Keratinocyte (primary cell): ENCODE measurements at regions not wholly inside any gene's neighbourhood (a gene's known extent, or its start where the extent isn't known, plus 50 kb on each side); places are given as distances from the start of the nearest gene placed in this dataset.
A peak's percentile ranks its signal among the peaks of the same experiment; 100 is the strongest.

Experiments used
- DNase-seq: peaks from one replicate; pipeline ENCODE4 v3.0.0-alpha.2; 2011; ENCODE audit warnings: low read depth, missing footprints, low spot score
- FAIRE-seq: peaks from 2 replicates; lab custom pipeline; 2011; peaks lifted over from hg19 to GRCh38; lab: Jason Lieb, UNC
- H2AFZ ChIP-seq: 2 replicates; pipeline ENCODE4 v1.6.0; 2012; ENCODE audit warnings: low read length, control low read depth, inconsistent platforms; ENCODE audit not compliant: control insufficient read depth
- H3K27ac ChIP-seq: 2 replicates; pipeline ENCODE4 v1.5.1; 2011; ENCODE audit warnings: low read length; ENCODE audit not compliant: control insufficient read depth, insufficient read depth
- H3K27me3 ChIP-seq: 3 replicates; pipeline ENCODE4 v1.6.0; 2011; ENCODE audit warnings: low read length; ENCODE audit not compliant: control insufficient read depth, insufficient read depth; ENCODE audit errors: extremely low read depth
- H3K36me3 ChIP-seq, 2 experiments: 2 replicates in 1 of 2; 3 replicates in 1 of 2; pipeline ENCODE4 v1.5.1; 2011; ENCODE audit warnings: low read length in 2 of 2, mild to moderate bottlenecking in 1 of 2; ENCODE audit not compliant: control insufficient read depth in 2 of 2, insufficient read depth in 2 of 2; ENCODE audit errors: extremely low read depth in 1 of 2
- H3K4me1 ChIP-seq: 3 replicates; pipeline ENCODE4 v1.5.1; 2011; ENCODE audit warnings: low read length; ENCODE audit not compliant: control insufficient read depth, insufficient read depth; ENCODE audit errors: extremely low read depth
- H3K4me2 ChIP-seq: 3 replicates; pipeline ENCODE4 v1.6.0; 2011; ENCODE audit warnings: low read depth, low read length; ENCODE audit not compliant: control insufficient read depth, insufficient read depth; ENCODE audit errors: extremely low read depth
- H3K4me3 ChIP-seq, 3 experiments: fragments of 200-600 bp in 1 of 3; sonication (generic) in 1 of 3; 2 replicates in 2 of 3; 3 replicates in 1 of 3; pipeline ENCODE4 v1.5.1; 2011 to 2016; ENCODE audit warnings: low read length in 3 of 3, mild to moderate bottlenecking in 3 of 3, control low read depth in 2 of 3, inconsistent platforms in 1 of 3, low read depth in 1 of 3, mixed read lengths in 1 of 3, mixed run types in 1 of 3, moderate library complexity in 1 of 3; ENCODE audit not compliant: control insufficient read depth in 2 of 3, insufficient read depth in 2 of 3; ENCODE audit errors: extremely low read depth in 1 of 3
- H3K79me2 ChIP-seq: 2 replicates; pipeline ENCODE4 v1.6.0; 2012; ENCODE audit warnings: low read length; ENCODE audit not compliant: control insufficient read depth, insufficient read depth
- H3K9ac ChIP-seq: 3 replicates; pipeline ENCODE4 v1.6.0; 2011; ENCODE audit warnings: low read length; ENCODE audit not compliant: control insufficient read depth, insufficient read depth; ENCODE audit errors: extremely low read depth
- H3K9me1 ChIP-seq: 3 replicates; pipeline ENCODE4 v1.6.0; 2011; ENCODE audit warnings: low read length; ENCODE audit not compliant: control insufficient read depth, insufficient read depth; ENCODE audit errors: extremely low read depth
- H3K9me3 ChIP-seq: 2 replicates; pipeline ENCODE4 v1.5.1; 2012; ENCODE audit warnings: low read depth, low read length; ENCODE audit not compliant: control insufficient read depth
- H4K20me1 ChIP-seq: 3 replicates; pipeline ENCODE4 v1.6.0; 2011; ENCODE audit warnings: low read length; ENCODE audit not compliant: control insufficient read depth, insufficient read depth; ENCODE audit errors: extremely low read depth
- CTCF ChIP-seq, 3 experiments: IDR thresholded peaks in 1 of 3; conservative IDR thresholded peaks in 1 of 3; optimal IDR thresholded peaks in 1 of 3; 2 replicates in 2 of 3; 3 replicates in 1 of 3; pipeline versions ENCODE3 to v1.5.1; 2011; ENCODE audit warnings: low read length in 3 of 3, mild to moderate bottlenecking in 3 of 3, moderate library complexity in 2 of 3, control low read depth in 1 of 3, inconsistent platforms in 1 of 3; ENCODE audit not compliant: insufficient read depth in 2 of 3; ENCODE audit errors: extremely low read depth in 1 of 3
- EZH2 ChIP-seq: IDR thresholded peaks from one replicate; pipeline ENCODE4 v1.6.1; 2012; ENCODE audit warnings: inconsistent platforms, mild to moderate bottlenecking, low read length, moderate library complexity
- dilution Hi-C: fragments of 300-500 bp; cut with MboI; formaldehyde crosslinking; loops from one replicate; pipeline ENCODE4 v1.7.0; 2020; ENCODE audit warnings: low sequenced_read_pairs; ENCODE audit not compliant: extremely low pct_ligation_motif_present

GRCh38 chrX:15128861-15129260 is 141.0 kb downstream of the ASB9 start:
- no peak for FAIRE-seq

GRCh38 chrX:15127010-15127409 is 142.9 kb downstream of the ASB9 start:
- FAIRE-seq (no peak), DNase-seq (no peak)
- no peaks in the 10 kb centered on the region for H4K20me1 ChIP-seq
- no peaks in the 10 kb centered on the region for H3K27me3 ChIP-seq
- dilution Hi-C loops = no loop called here
- H3K27ac ChIP-seq = no peak overlapping the region
- no peak overlapping the region for H3K4me3 ChIP-seq
- H3K79me2 ChIP-seq = no peaks in the 10 kb centered on the region
- H3K9me1 ChIP-seq = no peaks in the 10 kb centered on the region
- TF ChIP-seq EZH2 (no peak), CTCF (optimal IDR thresholded peaks at IDR 0.05 in 1 of 3, IDR thresholded peaks at IDR 0.05 in 1 of 3, conservative IDR thresholded peaks at IDR 0.05 in 1 of 3; ENCODE audit: extremely low read depth in 1 of 3, insufficient read depth in 2 of 3, low read length in 3 of 3) (peak in 1 of 3 experiments; percentile 22)
- H3K36me3 ChIP-seq = no peaks in the 10 kb centered on the region
- no peak overlapping the region for H2AFZ ChIP-seq
- H3K4me2 ChIP-seq = no peak overlapping the region
- no peak overlapping the region for H3K9ac ChIP-seq
- H3K4me1 ChIP-seq = peaks cover 3% of the 10 kb centered on the region
- no peaks in the 10 kb centered on the region for H3K9me3 ChIP-seq

More at GRCh38 chrX:15128861-15129260, 141.0 kb downstream of the ASB9 start:
- H3K27me3 ChIP-seq = no peaks in the 10 kb centered on the region
- no peak overlapping the region for H2AFZ ChIP-seq
- H3K9me1 ChIP-seq = no peaks in the 10 kb centered on the region
- TF ChIP-seq CTCF (optimal IDR thresholded peaks at IDR 0.05 in 1 of 3, IDR thresholded peaks at IDR 0.05 in 1 of 3, conservative IDR thresholded peaks at IDR 0.05 in 1 of 3; ENCODE audit: extremely low read depth in 1 of 3, insufficient read depth in 2 of 3, low read length in 3 of 3) (no peak), EZH2 (no peak)
- no peak overlapping the region for H3K4me2 ChIP-seq
- dilution Hi-C loops = no loop called here
- no peaks in the 10 kb centered on the region for H3K36me3 ChIP-seq
- no peak overlapping the region for H3K9ac ChIP-seq
- no peaks in the 10 kb centered on the region for H3K9me3 ChIP-seq
- peaks cover 3% of the 10 kb centered on the region for H3K4me1 ChIP-seq
- no peak overlapping the region for H3K27ac ChIP-seq
- no peaks in the 10 kb centered on the region for H4K20me1 ChIP-seq
- no peaks in the 10 kb centered on the region for H3K79me2 ChIP-seq
- DNase-seq = no peak
- H3K4me3 ChIP-seq = no peak overlapping the region
